A549 (cell line): ENCODE measurements at regions not wholly inside any gene's neighbourhood (a gene's known extent, or its start where the extent isn't known, plus 50 kb on each side); places are given as distances from the start of the nearest gene placed in this dataset.
"Not testable (repeated sequence)": the region's sequence is repeated elsewhere in the genome, so short reads cannot be mapped to it uniquely, and the experiment has no call there.

ENCODE experiments used
- ATAC-seq, 2 experiments: fragments of 200-7000 bp in 1 of 2; fragments of >200 bp in 1 of 2; cut with Nextera tagmentation in 1 of 2; cut with Tn5 transposase in 1 of 2; 3 replicates each; pipeline versions ENCODE4 v1.8.0 to v1.9.1; 2018 to 2020; ENCODE audit warnings: mild to moderate bottlenecking in 1 of 2, moderate library complexity in 1 of 2
- CTCF ChIA-PET: fragments of 300-600 bp; sonication (Branson Sonifier 250); formaldehyde crosslinking; extraction: SDS; loops from one replicate; lab custom pipeline; 2021; ENCODE audit warnings: antibody characterized with exemption, inconsistent platforms; lab: Yijun Ruan, JAX
- POLR2A ChIA-PET: fragments of 350-600 bp; formaldehyde crosslinking; extraction: SDS; loops from one replicate; lab custom pipeline; 2021; ENCODE audit warnings: antibody characterized with exemption, inconsistent platforms; lab: Yijun Ruan, JAX
- DNase-seq, 2 experiments: peaks; one replicate each; pipeline versions ENCODE4 v3.0.0 to v3.0.0-alpha.2; 2011 to 2016; ENCODE audit warnings: low read depth in 1 of 2, low spot score in 1 of 2
- FAIRE-seq: peaks from 2 replicates; lab custom pipeline; 2011; peaks lifted over from hg19 to GRCh38; lab: Jason Lieb, UNC
- H3K27ac ChIP-seq, 2 experiments: fragments of >200 bp; sonication (Bioruptor Twin); formaldehyde crosslinking; 3 replicates each; pipeline ENCODE4 v1.5.1; 2016 to 2017
- H3K4me1 ChIP-seq: fragments of >200 bp; sonication (Bioruptor Twin); formaldehyde crosslinking; 3 replicates; pipeline ENCODE4 v1.6.1; 2016
- H3K4me2 ChIP-seq: fragments of >200 bp; sonication (Bioruptor Twin); formaldehyde crosslinking; 3 replicates; pipeline ENCODE4 v1.6.1; 2016
- H3K4me3 ChIP-seq: fragments of >200 bp; sonication (Bioruptor Twin); formaldehyde crosslinking; 3 replicates; pipeline ENCODE4 v1.5.1; 2016
- H3K9me3 ChIP-seq: fragments of >200 bp; sonication (Bioruptor Twin); formaldehyde crosslinking; 3 replicates; pipeline ENCODE4 v1.6.1; 2016
- BHLHE40 ChIP-seq: IDR thresholded peaks from 2 replicates; pipeline ENCODE4 v1.6.1; 2012; ENCODE audit warnings: low read depth, low read length, inconsistent platforms
- CBX2 ChIP-seq: fragments of 200-600 bp; sonication (generic); IDR thresholded peaks from 2 replicates; pipeline ENCODE4 v1.6.1; 2016; ENCODE audit warnings: low read depth, mild to moderate bottlenecking, borderline replicate concordance
- CHD2 ChIP-seq: fragments of 150-350 bp; IDR thresholded peaks from 2 replicates; pipeline ENCODE4 v1.6.1; 2014; ENCODE audit warnings: low read length; ENCODE audit not compliant: partially characterized antibody
- EP300 ChIP-seq, 2 experiments: fragments of >200 bp; sonication (Bioruptor Twin); formaldehyde crosslinking; IDR thresholded peaks; 2 replicates in 1 of 2; 3 replicates in 1 of 2; pipeline ENCODE4 v1.6.1; 2016 to 2017
- FOSB ChIP-seq: fragments of 250-450 bp; sonication (Bioruptor Pico); IDR thresholded peaks from 2 replicates; pipeline ENCODE4 v1.5.0; 2020; ENCODE audit warnings: mild to moderate bottlenecking, moderate library complexity
- FOSL2 ChIP-seq, 2 experiments: fragments of 450-650 bp in 1 of 2; fragments of >200 bp in 1 of 2; sonication (Bioruptor Twin) in 1 of 2; formaldehyde crosslinking; IDR thresholded peaks; 2 replicates each; pipeline versions ENCODE4 v1.5.0 to v1.6.1; 2016 to 2020; ENCODE audit warnings: mild to moderate bottlenecking in 1 of 2, moderate library complexity in 1 of 2
- GATA3 ChIP-seq: IDR thresholded peaks from 2 replicates; pipeline ENCODE4 v1.6.1; 2012; ENCODE audit warnings: borderline replicate concordance
- HDAC2 ChIP-seq: fragments of 200-600 bp; sonication (generic); IDR thresholded peaks from 2 replicates; pipeline ENCODE4 v1.6.1; 2016
- HEYL ChIP-seq: fragments of 250-450 bp; sonication (Bioruptor Pico); IDR thresholded peaks from 2 replicates; pipeline ENCODE4 v1.8.0; 2021; ENCODE audit warnings: mild to moderate bottlenecking, moderate library complexity
- HOXA7 ChIP-seq: fragments of 250-450 bp; sonication (Bioruptor Pico); IDR thresholded peaks from 2 replicates; pipeline ENCODE4 v1.5.0; 2020; ENCODE audit warnings: mild to moderate bottlenecking, moderate library complexity
- JUN ChIP-seq, 2 experiments: fragments of >200 bp; sonication (Bioruptor Twin); formaldehyde crosslinking; IDR thresholded peaks; 2 replicates in 1 of 2; 3 replicates in 1 of 2; pipeline ENCODE4 v1.6.1; 2016 to 2017
- MYC ChIP-seq: IDR thresholded peaks from 2 replicates; pipeline ENCODE4 v1.6.1; 2012; ENCODE audit warnings: mild to moderate bottlenecking, inconsistent platforms, low read length, improper control_type of control experiment, borderline replicate concordance
- NPAS2 ChIP-seq: fragments of 250-450 bp; sonication (Bioruptor Pico); IDR thresholded peaks from 2 replicates; pipeline ENCODE4 v1.8.0; 2022; ENCODE audit warnings: mild to moderate bottlenecking, moderate library complexity, borderline replicate concordance
- PHF8 ChIP-seq: fragments of 200-600 bp; sonication (generic); IDR thresholded peaks from 2 replicates; pipeline ENCODE4 v1.6.1; 2016; ENCODE audit warnings: low read depth, mild to moderate bottlenecking, antibody characterized with exemption, moderate library complexity, borderline replicate concordance
- POLR2AphosphoS2 ChIP-seq: conservative IDR thresholded peaks from 2 replicates; pipeline ENCODE4 v1.6.1; 2012; ENCODE audit warnings: low read length, improper control_type of control experiment, inconsistent platforms
- RFX5 ChIP-seq: fragments of 450-650 bp; IDR thresholded peaks from 2 replicates; pipeline ENCODE4 v1.7.1; 2014; ENCODE audit warnings: antibody characterized with exemption, mild to moderate bottlenecking, moderate library complexity
- RNF2 ChIP-seq: fragments of 200-600 bp; sonication (generic); IDR thresholded peaks from 2 replicates; pipeline ENCODE4 v1.6.1; 2016; ENCODE audit warnings: low read depth, mild to moderate bottlenecking, antibody characterized with exemption, moderate library complexity, borderline replicate concordance
- SMC3 ChIP-seq: fragments of >200 bp; sonication (Bioruptor Twin); formaldehyde crosslinking; IDR thresholded peaks from 3 replicates; pipeline ENCODE4 v1.6.1; 2018; ENCODE audit warnings: inconsistent platforms
- ZFP36 ChIP-seq: fragments of 450-650 bp; IDR thresholded peaks from 2 replicates; pipeline ENCODE4 v1.6.1; 2014; ENCODE audit warnings: borderline replicate concordance; ENCODE audit not compliant: partially characterized antibody
- ZSCAN20 ChIP-seq: fragments of 250-450 bp; sonication (Bioruptor Pico); IDR thresholded peaks from 2 replicates; pipeline ENCODE4 v1.8.0; 2022; ENCODE audit warnings: mild to moderate bottlenecking, moderate library complexity
- WGBS: methylation state at CpG from one replicate; pipeline ENCODE4 v1.1.6; 2017; ENCODE audit errors: missing lambda C conversion rate; 5-methylcytosine and 5-hydroxymethylcytosine counted together
- TF ChIP-seq, protein P1 (sequence below): fragments of >200 bp; sonication (Bioruptor Twin); formaldehyde crosslinking; IDR thresholded peaks from 2 replicates; pipeline ENCODE4 v1.6.1; 2016
- TF ChIP-seq, protein P2 (sequence below): fragments of >200 bp; sonication (Bioruptor Twin); formaldehyde crosslinking; IDR thresholded peaks from 3 replicates; pipeline ENCODE4 v1.5.1; 2016
- TF ChIP-seq, protein P3 (sequence below): fragments of 450-650 bp; IDR thresholded peaks from 2 replicates; pipeline ENCODE4 v1.6.1; 2014; ENCODE audit warnings: antibody characterized with exemption

DNA sequence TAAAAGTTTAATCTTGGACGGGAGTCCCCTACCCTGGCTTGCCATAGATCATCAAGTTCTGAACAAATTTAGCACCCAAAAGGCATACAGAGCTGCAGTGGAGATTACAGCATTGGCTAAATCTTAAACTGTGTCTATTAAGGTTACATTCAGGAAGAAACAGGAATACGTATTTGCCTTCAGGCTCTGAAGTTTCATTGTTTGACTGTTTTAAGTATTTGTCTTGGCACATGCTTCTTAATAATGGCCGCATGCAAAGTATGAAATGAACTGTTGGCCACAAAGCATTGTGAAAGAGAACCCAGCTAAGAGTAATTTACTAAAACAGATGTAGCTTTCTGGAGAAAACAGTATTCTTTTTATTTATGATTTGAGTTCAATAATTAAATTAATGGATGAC is 63.9 kb upstream of the CNEP1R1 start:
- WGBS: 27% methylated on average over 3 of the region's 3 CpGs
- DNase-seq (no peak), FAIRE-seq (no peak), ATAC-seq (no peak)
- Histone ChIP-seq H3K4me3 (no peak overlapping the region), H3K4me2 (no peak overlapping the region), H3K27ac (no peak overlapping the region), H3K4me1 (no peaks in the 10 kb centered on the region), H3K9me3 (no peaks in the 10 kb centered on the region)
- TF ChIP-seq CHD2 (no peak), SMC3 (no peak), GATA3 (no peak), RNF2 (no peak), JUN (IDR thresholded peaks at IDR 0.05) (no peak), FOSB (CRISPR knock-in tag) (no peak), EP300 (IDR thresholded peaks at IDR 0.05) (no peak), CBX2 (no peak), FOSL2 (IDR thresholded peaks at IDR 0.05) (no peak), FOSL2 (CRISPR knock-in tag; IDR thresholded peaks at IDR 0.05) (no peak), MYC (no peak), ZFP36 (no peak)
- TF ChIP-seq, protein P1, sequence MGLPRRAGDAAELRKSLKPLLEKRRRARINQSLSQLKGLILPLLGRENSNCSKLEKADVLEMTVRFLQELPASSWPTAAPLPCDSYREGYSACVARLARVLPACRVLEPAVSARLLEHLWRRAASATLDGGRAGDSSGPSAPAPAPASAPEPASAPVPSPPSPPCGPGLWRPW: no peak
- ChIA-PET CTCF (no interaction called here), POLR2A (no interaction called here)

DNA sequence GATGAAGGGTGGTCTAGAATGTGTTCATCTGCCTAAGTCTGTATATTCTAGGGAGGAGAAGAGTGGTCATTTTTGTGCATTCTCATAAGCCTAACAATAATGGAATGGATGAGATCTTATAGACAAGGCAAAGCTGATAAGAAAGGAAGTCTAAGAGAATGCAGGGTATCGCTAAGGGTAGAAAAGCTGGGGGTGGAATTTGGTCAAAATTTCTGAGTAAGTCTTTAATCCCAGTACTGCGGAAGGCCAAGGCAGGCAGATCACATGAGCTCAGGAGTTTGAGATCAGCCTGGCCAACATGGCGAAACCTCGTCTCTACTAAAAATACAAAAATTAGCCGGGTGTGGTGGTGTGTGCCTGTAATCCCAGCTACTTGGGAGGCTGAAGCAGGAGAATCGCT is 62.5 kb upstream of the CNEP1R1 start:
- H3K4me3 ChIP-seq, CTCF ChIA-PET, H3K4me2 ChIP-seq, ATAC-seq, H3K9me3 ChIP-seq, H3K27ac ChIP-seq, DNase-seq, POLR2A ChIA-PET, FAIRE-seq, H3K4me1 ChIP-seq: not testable (repeated sequence)
- WGBS: 72% methylated on average over 6 of the region's 6 CpGs

DNA sequence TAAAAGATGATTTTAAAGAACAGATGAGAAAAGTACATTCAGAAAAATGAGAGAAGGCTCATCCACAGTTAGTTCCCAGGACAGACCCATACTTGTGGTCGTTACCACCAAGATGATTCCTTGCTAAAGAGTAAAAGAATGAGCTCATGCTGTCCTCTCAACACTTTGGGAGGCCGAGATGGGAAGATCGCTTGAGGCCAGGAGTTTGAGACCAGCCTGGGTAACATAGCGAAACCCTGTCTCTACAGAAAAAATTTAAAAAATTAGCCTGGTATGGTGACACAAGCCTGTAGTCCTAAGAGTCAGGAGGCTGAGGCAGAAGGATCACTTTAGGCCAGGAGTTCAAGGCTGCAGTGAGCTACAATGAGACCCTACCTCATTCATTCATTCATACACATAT is 60.7 kb upstream of the CNEP1R1 start:
- H3K27ac ChIP-seq: no peak overlapping the region
- FAIRE-seq: no peak
- TF ChIP-seq FOSL2 (IDR thresholded peaks at IDR 0.05) (no peak), FOSL2 (CRISPR knock-in tag; IDR thresholded peaks at IDR 0.05) (no peak), BHLHE40 (no peak), ZSCAN20 (no peak), HDAC2 (no peak), NPAS2 (CRISPR knock-in tag) (no peak), POLR2AphosphoS2 (no peak), HEYL (no peak), PHF8 (no peak), RFX5 (no peak), HOXA7 (CRISPR knock-in tag) (no peak)
- TF ChIP-seq, protein P2, sequence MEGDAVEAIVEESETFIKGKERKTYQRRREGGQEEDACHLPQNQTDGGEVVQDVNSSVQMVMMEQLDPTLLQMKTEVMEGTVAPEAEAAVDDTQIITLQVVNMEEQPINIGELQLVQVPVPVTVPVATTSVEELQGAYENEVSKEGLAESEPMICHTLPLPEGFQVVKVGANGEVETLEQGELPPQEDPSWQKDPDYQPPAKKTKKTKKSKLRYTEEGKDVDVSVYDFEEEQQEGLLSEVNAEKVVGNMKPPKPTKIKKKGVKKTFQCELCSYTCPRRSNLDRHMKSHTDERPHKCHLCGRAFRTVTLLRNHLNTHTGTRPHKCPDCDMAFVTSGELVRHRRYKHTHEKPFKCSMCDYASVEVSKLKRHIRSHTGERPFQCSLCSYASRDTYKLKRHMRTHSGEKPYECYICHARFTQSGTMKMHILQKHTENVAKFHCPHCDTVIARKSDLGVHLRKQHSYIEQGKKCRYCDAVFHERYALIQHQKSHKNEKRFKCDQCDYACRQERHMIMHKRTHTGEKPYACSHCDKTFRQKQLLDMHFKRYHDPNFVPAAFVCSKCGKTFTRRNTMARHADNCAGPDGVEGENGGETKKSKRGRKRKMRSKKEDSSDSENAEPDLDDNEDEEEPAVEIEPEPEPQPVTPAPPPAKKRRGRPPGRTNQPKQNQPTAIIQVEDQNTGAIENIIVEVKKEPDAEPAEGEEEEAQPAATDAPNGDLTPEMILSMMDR: no peak
- TF ChIP-seq, protein P3, sequence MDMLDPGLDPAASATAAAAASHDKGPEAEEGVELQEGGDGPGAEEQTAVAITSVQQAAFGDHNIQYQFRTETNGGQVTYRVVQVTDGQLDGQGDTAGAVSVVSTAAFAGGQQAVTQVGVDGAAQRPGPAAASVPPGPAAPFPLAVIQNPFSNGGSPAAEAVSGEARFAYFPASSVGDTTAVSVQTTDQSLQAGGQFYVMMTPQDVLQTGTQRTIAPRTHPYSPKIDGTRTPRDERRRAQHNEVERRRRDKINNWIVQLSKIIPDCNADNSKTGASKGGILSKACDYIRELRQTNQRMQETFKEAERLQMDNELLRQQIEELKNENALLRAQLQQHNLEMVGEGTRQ: no peak
- H3K4me1 ChIP-seq: no peaks in the 10 kb centered on the region
- H3K9me3 ChIP-seq: no peaks in the 10 kb centered on the region
- DNase-seq: no peak
- ATAC-seq: no peak
- no peak overlapping the region for H3K4me2 ChIP-seq
- H3K4me3 ChIP-seq: no peak overlapping the region
- POLR2A ChIA-PET: no interaction called here
- CTCF ChIA-PET: no interaction called here
- WGBS: 37% methylated on average over 4 of the region's 4 CpGs
